Ishikawa (cell line): ENCODE measurements at regions not wholly inside any gene's neighbourhood (a gene's known extent, or its start where the extent isn't known, plus 50 kb on each side); places are given as distances from the start of the nearest gene placed in this dataset.
A peak's percentile ranks its signal among the peaks of the same experiment; 100 is the strongest.

Source experiments
- CEBPB ChIP-seq: IDR thresholded peaks from 2 replicates; pipeline ENCODE4 v1.6.1; 2012
- CREB1 ChIP-seq: IDR thresholded peaks from 2 replicates; pipeline ENCODE4 v1.6.1; 2012; ENCODE audit warnings: low read depth
- EGR1 ChIP-seq: IDR thresholded peaks from 2 replicates; pipeline ENCODE4 v1.6.1; 2012
- EP300 ChIP-seq: IDR thresholded peaks from 2 replicates; pipeline ENCODE4 v1.6.1; 2012; ENCODE audit warnings: borderline replicate concordance
- FOXM1 ChIP-seq: IDR thresholded peaks from 2 replicates; pipeline ENCODE4 v1.6.1; 2012; ENCODE audit warnings: low read depth, borderline replicate concordance
- NFIC ChIP-seq: IDR thresholded peaks from 2 replicates; pipeline ENCODE4 v1.6.1; 2012
- RAD21 ChIP-seq: IDR thresholded peaks from 2 replicates; pipeline ENCODE4 v1.6.1; 2012; ENCODE audit warnings: low read depth
- REST ChIP-seq: IDR thresholded peaks from 2 replicates; pipeline ENCODE4 v1.6.1; 2012; ENCODE audit warnings: low read depth, mild to moderate bottlenecking
- TAF1 ChIP-seq: IDR thresholded peaks from 2 replicates; pipeline ENCODE4 v1.6.1; 2012; ENCODE audit warnings: low read depth, mild to moderate bottlenecking
- TCF12 ChIP-seq: IDR thresholded peaks from 2 replicates; pipeline ENCODE4 v1.6.1; 2012; ENCODE audit warnings: low read depth
- TEAD4 ChIP-seq: IDR thresholded peaks from 2 replicates; pipeline ENCODE4 v1.6.1; 2012
- YY1 ChIP-seq: IDR thresholded peaks from 2 replicates; pipeline ENCODE4 v1.6.1; 2012; ENCODE audit warnings: low read depth
- ZBTB7A ChIP-seq: IDR thresholded peaks from 2 replicates; pipeline ENCODE4 v1.6.1; 2012; ENCODE audit warnings: low read depth
- TF ChIP-seq, protein P1 (sequence below): IDR thresholded peaks from 2 replicates; pipeline ENCODE4 v1.6.1; 2012
- TF ChIP-seq, protein P2 (sequence below): IDR thresholded peaks from 2 replicates; pipeline ENCODE4 v1.6.1; 2012

GRCh38 chr2:173652311-173652710 is 297.6 kb downstream of the CDCA7 start:
- no peak for TF ChIP-seq TCF12
- TF ChIP-seq, protein P1, sequence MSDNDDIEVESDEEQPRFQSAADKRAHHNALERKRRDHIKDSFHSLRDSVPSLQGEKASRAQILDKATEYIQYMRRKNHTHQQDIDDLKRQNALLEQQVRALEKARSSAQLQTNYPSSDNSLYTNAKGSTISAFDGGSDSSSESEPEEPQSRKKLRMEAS = no peak
- no peak for TF ChIP-seq REST
- TF ChIP-seq TEAD4 = no peak
- no peak for TF ChIP-seq FOXM1
- no peak for TF ChIP-seq RAD21
- no peak for TF ChIP-seq EP300
- TF ChIP-seq ZBTB7A = no peak
- no peak for TF ChIP-seq EGR1
- no peak for TF ChIP-seq NFIC
- no peak for TF ChIP-seq CREB1
- TF ChIP-seq CEBPB = no peak
- TF ChIP-seq, protein P2, sequence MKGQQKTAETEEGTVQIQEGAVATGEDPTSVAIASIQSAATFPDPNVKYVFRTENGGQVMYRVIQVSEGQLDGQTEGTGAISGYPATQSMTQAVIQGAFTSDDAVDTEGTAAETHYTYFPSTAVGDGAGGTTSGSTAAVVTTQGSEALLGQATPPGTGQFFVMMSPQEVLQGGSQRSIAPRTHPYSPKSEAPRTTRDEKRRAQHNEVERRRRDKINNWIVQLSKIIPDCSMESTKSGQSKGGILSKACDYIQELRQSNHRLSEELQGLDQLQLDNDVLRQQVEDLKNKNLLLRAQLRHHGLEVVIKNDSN = no peak
- TF ChIP-seq TAF1 = no peak

DNA sequence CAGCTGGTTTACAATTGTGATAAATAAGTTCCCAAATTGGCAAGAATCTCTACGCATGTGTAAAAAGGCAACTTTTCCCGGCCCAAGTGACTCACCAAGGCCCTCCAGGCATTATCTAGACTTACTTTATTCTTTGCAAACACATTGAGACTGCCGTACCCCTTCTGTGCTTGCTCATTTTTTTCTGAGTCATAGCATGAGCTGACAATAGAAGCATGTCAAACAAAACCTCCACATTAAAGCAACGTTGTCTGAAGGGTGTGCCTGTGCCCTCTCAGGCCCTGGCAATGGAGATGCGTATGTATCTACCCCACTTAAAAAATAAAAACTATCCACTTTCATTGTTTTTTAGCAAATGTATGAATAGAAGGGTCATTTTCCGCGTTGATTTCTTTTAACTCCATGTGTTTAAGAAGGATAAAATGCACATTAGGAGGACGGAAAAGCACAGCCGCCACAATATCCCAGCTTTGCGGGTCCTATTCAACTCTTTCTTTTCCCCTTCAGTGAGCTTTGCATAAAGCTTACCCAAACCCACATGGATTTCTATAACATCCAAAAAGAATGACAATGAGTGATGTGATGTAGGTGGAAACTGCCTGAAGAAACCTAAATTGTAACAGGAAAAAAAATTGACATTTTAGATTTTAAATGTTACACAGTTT is 298.2 kb downstream of the CDCA7 start:
- no peak for TF ChIP-seq CREB1
- 0 out of 2 replicates have a peak, but pooled peaks have one; percentile 7 for TF ChIP-seq TEAD4

DNA sequence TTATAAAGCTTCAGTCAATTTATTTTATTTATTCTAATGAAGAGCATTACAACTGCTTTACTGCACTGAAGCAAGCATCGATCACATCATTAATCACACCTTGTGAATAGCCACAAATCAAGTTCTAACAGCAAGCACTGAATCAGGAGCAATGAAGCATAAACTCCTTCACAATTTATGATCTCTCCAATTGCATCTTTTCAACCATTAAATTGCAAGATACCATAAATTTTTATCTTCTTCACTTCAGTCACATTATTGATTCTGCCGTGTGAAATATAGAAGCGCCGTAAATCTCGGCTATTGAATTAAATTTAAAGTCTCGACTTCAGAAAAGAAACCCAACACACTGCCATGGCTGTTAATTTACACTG is 298.7 kb downstream of the CDCA7 start:
- TF ChIP-seq TEAD4 (no peak), EGR1 (no peak), RAD21 (no peak), TAF1 (no peak), REST (no peak), YY1 (no peak), EP300 (no peak), CREB1 (no peak), ZBTB7A (no peak), NFIC (no peak), FOXM1 (no peak), CEBPB (no peak), TCF12 (no peak)
- TF ChIP-seq, protein P1 = no peak
- TF ChIP-seq, protein P2 = no peak

GRCh38 chr2:173654161-173654895 is 299.7 kb downstream of the CDCA7 start:
- TF ChIP-seq TEAD4 (no peak), TCF12 (no peak), RAD21 (no peak)
- TF ChIP-seq, protein P1 = no peak

DNA sequence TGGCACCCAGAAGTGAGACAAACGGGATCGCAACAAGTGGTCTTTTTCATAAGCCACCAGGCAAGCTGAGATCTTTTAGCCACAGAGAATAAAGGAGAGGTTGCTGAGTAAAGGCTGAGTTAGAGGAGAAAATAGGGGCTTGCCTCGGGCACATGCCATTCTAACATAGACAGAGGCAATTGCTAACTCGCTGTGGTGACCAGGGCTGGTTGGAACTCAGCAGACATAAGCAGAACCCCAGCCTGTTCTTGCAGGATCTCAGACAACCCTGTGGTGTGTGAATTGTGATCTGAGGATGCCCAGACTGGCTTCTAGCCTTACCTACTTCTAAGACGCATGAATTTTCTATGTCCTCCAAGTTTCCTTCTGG is 300.2 kb downstream of the CDCA7 start:
- TF ChIP-seq TAF1 (no peak), TEAD4 (no peak), ZBTB7A (no peak), FOXM1 (no peak), NFIC (no peak), TCF12 (no peak), EP300 (no peak), CREB1 (no peak), REST (no peak), YY1 (no peak), RAD21 (no peak)
- TF ChIP-seq, protein P2 = no peak
- TF ChIP-seq, protein P1 = no peak
